ENCODE measurements at regions not wholly inside any gene's neighbourhood (a gene's known extent, or its start where the extent isn't known, plus 50 kb on each side); places are given as distances from the start of the nearest gene placed in this dataset.

DNA sequence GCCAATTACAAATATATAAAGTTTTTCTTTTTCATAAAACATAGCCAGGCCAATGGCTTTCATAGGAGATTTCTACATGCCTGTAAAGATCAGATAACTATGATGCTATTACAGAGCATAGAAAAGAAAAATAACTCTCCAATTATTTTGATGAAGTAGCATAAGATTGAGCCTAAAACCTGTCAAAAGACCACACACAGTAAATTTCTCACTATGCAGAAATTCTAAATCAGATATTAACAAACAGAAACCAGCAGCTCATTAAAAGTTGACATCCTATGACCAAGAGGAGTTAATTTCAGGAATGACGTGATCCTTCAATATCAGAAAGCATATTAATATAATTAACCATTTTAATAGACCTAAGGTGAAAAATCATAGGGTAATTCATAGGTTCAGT, 139.0 kb upstream of the PIEZO2 start:
- RAD21 ChIA-PET (ENCODE audit: low non-redundant PET in 1 of 2, low total read pairs in 2 of 2, uncharacterized antibody in 2 of 2, unreplicated experiment in 2 of 2) = no interaction called here
- no peak for TF ChIP-seq POLR2A (IDR thresholded peaks at IDR 0.05; ENCODE audit: borderline replicate concordance, extremely low read depth, insufficient read depth, insufficient read length)
- Histone ChIP-seq H3K4me3 (replicated peaks in 1 of 2; ENCODE audit: low read depth in 1 of 2, low read length in 2 of 2) (no peak overlapping the region), H4K20me1 (ENCODE audit: insufficient read depth) (no peaks in the 10 kb centered on the region), H3K79me2 (ENCODE audit: insufficient read depth, low read length) (no peaks in the 10 kb centered on the region), H3K27me3 (ENCODE audit: insufficient read depth, low read length) (peaks cover 42% of the 10 kb centered on the region), H3K9me2 (ENCODE audit: insufficient read depth) (no peaks in the 10 kb centered on the region), H3K4me1 (ENCODE audit: control insufficient read depth in 1 of 2, insufficient read depth in 2 of 2, low read length in 2 of 2) (no peaks in the 10 kb centered on the region), H3K36me3 (ENCODE audit: control insufficient read depth in 1 of 2, insufficient read depth in 2 of 2, low read length in 2 of 2) (no peaks in the 10 kb centered on the region), H2AFZ (ENCODE audit: low read depth, low read length, poor library complexity, severe bottlenecking) (no peak overlapping the region), H3K9ac (ENCODE audit: low read length) (no peak overlapping the region), H3K4me2 (ENCODE audit: low read length) (no peak overlapping the region), H3K9me3 (ENCODE audit: control insufficient read depth in 1 of 2, insufficient read depth in 1 of 2, low read depth in 1 of 2, low read length in 2 of 2) (no peaks in the 10 kb centered on the region), H3K27ac (ENCODE audit: low read depth, low read length) (no peak overlapping the region)
- no peak for DNase-seq (ENCODE audit: low read depth, low spot score)
- BruUV-seq (replicated peaks) = no TSS peak
- ATAC-seq = no peak
- POLR2A ChIA-PET = no interaction called here
- intact Hi-C loops (cut with micrococcal nuclease) = no loop called here
- CTCF ChIA-PET = no interaction called here

DNA sequence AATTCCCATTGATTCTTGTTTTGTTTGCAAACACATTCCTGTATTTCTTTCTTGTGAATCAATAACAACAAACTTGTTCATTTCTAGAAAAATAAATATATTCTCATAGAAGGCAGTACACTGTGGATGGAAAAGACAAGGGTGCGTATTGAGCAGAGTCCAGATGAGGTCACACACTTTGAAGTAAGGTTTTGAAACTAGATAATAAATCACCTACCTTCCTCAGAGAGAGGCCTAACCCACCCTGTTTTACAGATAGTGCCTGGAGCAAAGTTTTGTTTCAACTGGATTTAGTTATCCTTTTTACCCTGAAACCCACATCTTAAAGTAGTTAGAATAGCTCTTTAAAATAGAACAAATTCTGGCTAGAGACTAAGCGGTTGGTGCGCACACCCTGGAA, 137.1 kb upstream of the PIEZO2 start:
- no peaks in the 10 kb centered on the region for H3K4me1 ChIP-seq (ENCODE audit: control insufficient read depth in 1 of 2, insufficient read depth in 2 of 2, low read length in 2 of 2)
- no peak for DNase-seq (ENCODE audit: low read depth, low spot score)
- no TSS peak for BruUV-seq (replicated peaks)
- intact Hi-C loops (cut with micrococcal nuclease) = no loop called here
- ChIA-PET CTCF (no interaction called here), POLR2A (no interaction called here), RAD21 (ENCODE audit: low non-redundant PET in 1 of 2, low total read pairs in 2 of 2, uncharacterized antibody in 2 of 2, unreplicated experiment in 2 of 2) (no interaction called here)
- TF ChIP-seq SIN3A (IDR thresholded peaks at IDR 0.05; ENCODE audit: low read depth) = no peak
- no peak for TF ChIP-seq ZFX (IDR thresholded peaks at IDR 0.05)
- no peak for TF ChIP-seq ZNF274 (IDR thresholded peaks at IDR 0.05; ENCODE audit: low read depth, low read length)
- no peak for TF ChIP-seq EZH2 (IDR thresholded peaks at IDR 0.05)
- TF ChIP-seq ELF1 (IDR thresholded peaks at IDR 0.05; ENCODE audit: borderline replicate concordance, low read depth) = no peak
- TF ChIP-seq CEBPB (IDR thresholded peaks at IDR 0.05; ENCODE audit: low read depth) = no peak
- no peak for TF ChIP-seq POLR2AphosphoS5 (IDR thresholded peaks at IDR 0.05; ENCODE audit: low read depth, low read length)
- TF ChIP-seq EGR1 (IDR thresholded peaks at IDR 0.05; ENCODE audit: low read depth) = no peak
- no peak for TF ChIP-seq ZBTB33 (IDR thresholded peaks at IDR 0.05; ENCODE audit: extremely low read depth, insufficient replicate concordance, low read length)
- no peak for TF ChIP-seq SP1 (IDR thresholded peaks at IDR 0.05; ENCODE audit: low read depth)
- no peak for TF ChIP-seq CBX3 (IDR thresholded peaks at IDR 0.05; ENCODE audit: low read depth)
- TF ChIP-seq RAD21 (IDR thresholded peaks at IDR 0.05; ENCODE audit: low read depth) = no peak
- no peak for TF ChIP-seq SRF (IDR thresholded peaks at IDR 0.05; ENCODE audit: low read depth)
- TF ChIP-seq, protein P1, sequence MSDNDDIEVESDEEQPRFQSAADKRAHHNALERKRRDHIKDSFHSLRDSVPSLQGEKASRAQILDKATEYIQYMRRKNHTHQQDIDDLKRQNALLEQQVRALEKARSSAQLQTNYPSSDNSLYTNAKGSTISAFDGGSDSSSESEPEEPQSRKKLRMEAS (IDR thresholded peaks at IDR 0.05) = no peak
- no peak for TF ChIP-seq CTCF (IDR thresholded peaks at IDR 0.05 in 2 of 3, conservative IDR thresholded peaks at IDR 0.05 in 1 of 3; ENCODE audit: borderline replicate concordance in 1 of 3, insufficient read depth in 1 of 3, low read depth in 2 of 3, low read length in 2 of 3)
- no peak for TF ChIP-seq ATF3 (IDR thresholded peaks at IDR 0.05)
- TF ChIP-seq POLR2A (IDR thresholded peaks at IDR 0.05; ENCODE audit: borderline replicate concordance, extremely low read depth, insufficient read depth, insufficient read length) = no peak
- H2AFZ ChIP-seq (ENCODE audit: low read depth, low read length, poor library complexity, severe bottlenecking) = no peak overlapping the region
- no peak overlapping the region for H3K4me3 ChIP-seq (replicated peaks in 1 of 2; ENCODE audit: low read depth in 1 of 2, low read length in 2 of 2)
- no peaks in the 10 kb centered on the region for H3K36me3 ChIP-seq (ENCODE audit: control insufficient read depth in 1 of 2, insufficient read depth in 2 of 2, low read length in 2 of 2)
- no peak overlapping the region for H3K9ac ChIP-seq (ENCODE audit: low read length)
- no peak overlapping the region for H3K4me2 ChIP-seq (ENCODE audit: low read length)
- no peak overlapping the region for H3K27ac ChIP-seq (ENCODE audit: low read depth, low read length)
- no peaks in the 10 kb centered on the region for H3K9me3 ChIP-seq (ENCODE audit: control insufficient read depth in 1 of 2, insufficient read depth in 1 of 2, low read depth in 1 of 2, low read length in 2 of 2)
- H3K27me3 ChIP-seq (ENCODE audit: insufficient read depth, low read length) = peaks cover 25% of the 10 kb centered on the region
- ATAC-seq = no peak
- H4K20me1 ChIP-seq (ENCODE audit: insufficient read depth) = no peaks in the 10 kb centered on the region
- H3K79me2 ChIP-seq (ENCODE audit: insufficient read depth, low read length) = no peaks in the 10 kb centered on the region
- no peaks in the 10 kb centered on the region for H3K9me2 ChIP-seq (ENCODE audit: insufficient read depth)

Data from HCT116 (cell line).